DOHH2 (cell line): ENCODE measurements at regions not wholly inside any gene's neighbourhood (a gene's known extent, or its start where the extent isn't known, plus 50 kb on each side); places are given as distances from the start of the nearest gene placed in this dataset.

Source experiments
- CTCF ChIP-seq: fragments of 200-600 bp; sonication (generic); IDR thresholded peaks from one replicate; pipeline ENCODE4 v1.5.1; 2014; ENCODE audit warnings: antibody characterized with exemption, mild to moderate bottlenecking, low read depth, low read length; ENCODE audit not compliant: poor library complexity, severe bottlenecking
- EZH2phosphoT487 ChIP-seq: fragments of 200-600 bp; sonication (generic); IDR thresholded peaks from 2 replicates; pipeline ENCODE4 v1.6.1; 2017; ENCODE audit warnings: borderline replicate concordance, mild to moderate bottlenecking, antibody characterized with exemption, low read length, moderate library complexity, mixed read lengths

- TF ChIP-seq CTCF = no peak
- TF ChIP-seq EZH2phosphoT487 = no peak
Measured at GRCh38 chr21:23890652-23891051, 1716.6 kb downstream of the MRPL39 start.
